GM23338 (cell line): ENCODE measurements at regions not wholly inside any gene's neighbourhood (a gene's known extent, or its start where the extent isn't known, plus 50 kb on each side); places are given as distances from the start of the nearest gene placed in this dataset.

Experiments used
- ATAC-seq: fragments of 200-7000 bp; cut with Tn5 transposase; 3 replicates; pipeline ENCODE4 v1.9.1; 2020
- DNase-seq: peaks from one replicate; pipeline ENCODE4 v3.0.0-alpha.2; 2015; ENCODE audit warnings: low spot score
- H2AFZ ChIP-seq: fragments of 200-600 bp; sonication (generic); 2 replicates; pipeline ENCODE4 v1.8.0; 2016; ENCODE audit warnings: antibody characterized with exemption, mild to moderate bottlenecking, moderate library complexity
- H3F3A ChIP-seq: fragments of 200-600 bp; sonication (generic); replicated peaks from 2 replicates; pipeline ENCODE4 v1.8.0; 2017; ENCODE audit warnings: antibody characterized with exemption, mixed run types, low read depth
- H3K27ac ChIP-seq: fragments of 200-600 bp; sonication (generic); 2 replicates; pipeline ENCODE4 v1.6.1; 2016; ENCODE audit warnings: low read depth
- H3K27me3 ChIP-seq: fragments of 200-600 bp; sonication (generic); 2 replicates; pipeline ENCODE4 v1.8.0; 2016; ENCODE audit warnings: mild to moderate bottlenecking, mixed run types, moderate library complexity; ENCODE audit not compliant: insufficient read depth
- H3K36me3 ChIP-seq: fragments of 200-600 bp; sonication (generic); 2 replicates; pipeline ENCODE4 v1.8.0; 2016; ENCODE audit warnings: mild to moderate bottlenecking; ENCODE audit not compliant: insufficient read depth
- H3K4me1 ChIP-seq: fragments of 200-600 bp; sonication (generic); 2 replicates; pipeline ENCODE4 v1.8.0; 2016; ENCODE audit warnings: mild to moderate bottlenecking, moderate library complexity; ENCODE audit not compliant: insufficient read depth
- H3K4me2 ChIP-seq: fragments of 200-600 bp; sonication (generic); 2 replicates; pipeline ENCODE4 v1.7.1; 2017; ENCODE audit warnings: mixed run types
- H3K4me3 ChIP-seq: fragments of 200-600 bp; sonication (generic); 2 replicates; pipeline ENCODE4 v1.6.1; 2016; ENCODE audit warnings: mixed run types
- H3K79me2 ChIP-seq: fragments of 200-600 bp; sonication (generic); replicated peaks from 2 replicates; pipeline ENCODE4 v1.8.0; 2017; ENCODE audit warnings: mild to moderate bottlenecking; ENCODE audit not compliant: insufficient read depth
- H3K9me2 ChIP-seq: fragments of 200-600 bp; sonication (generic); 2 replicates; pipeline ENCODE4 v1.8.0; 2017; ENCODE audit not compliant: insufficient read depth
- H4K20me1 ChIP-seq: fragments of 200-600 bp; sonication (generic); replicated peaks from 2 replicates; pipeline ENCODE4 v1.8.0; 2017; ENCODE audit warnings: mild to moderate bottlenecking; ENCODE audit not compliant: insufficient read depth
- H3K27ac Mint-ChIP-seq: 2 replicates; pipeline ENCODE4 v1.8.0; 2020; ENCODE audit warnings: inconsistent platforms, mild to moderate bottlenecking, moderate library complexity, mixed read lengths
- H3K27me3 Mint-ChIP-seq: 3 replicates; pipeline ENCODE4 v1.8.0; 2022; ENCODE audit warnings: low read depth, mild to moderate bottlenecking, moderate library complexity, mixed read lengths, inconsistent platforms; ENCODE audit not compliant: insufficient read depth, poor library complexity
- H3K36me3 Mint-ChIP-seq: 3 replicates; pipeline ENCODE4 v1.8.0; 2021; ENCODE audit warnings: low read depth, mild to moderate bottlenecking, inconsistent platforms, moderate library complexity, mixed read lengths
- H3K4me1 Mint-ChIP-seq: 3 replicates; pipeline ENCODE4 v1.8.0; 2020; ENCODE audit warnings: mild to moderate bottlenecking, inconsistent platforms, mixed read lengths
- H3K4me3 Mint-ChIP-seq: 3 replicates; pipeline ENCODE4 v1.8.0; 2021; ENCODE audit warnings: moderate library complexity, mild to moderate bottlenecking, inconsistent platforms, mixed read lengths
- H3K9me3 Mint-ChIP-seq: 3 replicates; pipeline ENCODE4 v1.8.0; 2020; ENCODE audit warnings: moderate library complexity, mild to moderate bottlenecking, inconsistent platforms, mixed read lengths
- CREB1 ChIP-seq: fragments of 250-450 bp; sonication (Bioruptor Pico); IDR thresholded peaks from 2 replicates; pipeline ENCODE4 v1.5.0; 2020; ENCODE audit warnings: low read depth, mild to moderate bottlenecking, moderate library complexity
- CTCF ChIP-seq, 2 experiments: fragments of 200-600 bp in 1 of 2; sonication (generic) in 1 of 2; conservative IDR thresholded peaks; 2 replicates each; pipeline versions ENCODE4 v1.5.1 to v1.6.1; 2016 to 2017; ENCODE audit warnings: antibody characterized with exemption in 2 of 2, low read depth in 2 of 2, mild to moderate bottlenecking in 2 of 2, moderate library complexity in 1 of 2
- ETS1 ChIP-seq: IDR thresholded peaks from 2 replicates; pipeline ENCODE4 v1.6.1; 2016; ENCODE audit warnings: antibody characterized with exemption
- EZH2 ChIP-seq: fragments of 200-600 bp; sonication (generic); IDR thresholded peaks from one replicate; pipeline ENCODE4 v1.8.0; 2017; ENCODE audit warnings: antibody characterized with exemption, mild to moderate bottlenecking, low read depth; ENCODE audit not compliant: unreplicated experiment
- EZH2phosphoT487 ChIP-seq: fragments of 200-600 bp; sonication (generic); IDR thresholded peaks from one replicate; pipeline ENCODE4 v1.8.1; 2018; ENCODE audit warnings: antibody characterized with exemption; ENCODE audit not compliant: unreplicated experiment
- JUNB ChIP-seq: IDR thresholded peaks from one replicate; pipeline ENCODE4 v1.6.1; 2016; ENCODE audit warnings: antibody characterized with exemption; ENCODE audit not compliant: unreplicated experiment
- NANOG ChIP-seq: IDR thresholded peaks from 2 replicates; pipeline ENCODE4 v1.6.1; 2016; ENCODE audit warnings: antibody characterized with exemption, borderline replicate concordance
- POLR2AphosphoS5 ChIP-seq: IDR thresholded peaks from 2 replicates; pipeline ENCODE4 v1.6.1; 2016; ENCODE audit warnings: antibody characterized with exemption, low read depth
- REST ChIP-seq: IDR thresholded peaks from one replicate; pipeline ENCODE4 v1.6.1; 2018; ENCODE audit warnings: antibody characterized with exemption; ENCODE audit not compliant: unreplicated experiment
- STAT1 ChIP-seq: IDR thresholded peaks from one replicate; pipeline ENCODE4 v1.6.1; 2016; ENCODE audit warnings: antibody characterized with exemption; ENCODE audit not compliant: unreplicated experiment
- ZNF114 ChIP-seq: fragments of 250-450 bp; sonication (Bioruptor Pico); IDR thresholded peaks from 2 replicates; pipeline ENCODE4 v1.5.0; 2020; ENCODE audit warnings: mild to moderate bottlenecking, moderate library complexity
- ZNF331 ChIP-seq: fragments of 250-450 bp; sonication (Bioruptor Pico); IDR thresholded peaks from 2 replicates; pipeline ENCODE4 v1.5.0; 2020; ENCODE audit warnings: low read depth, mild to moderate bottlenecking, moderate library complexity
- ZNF462 ChIP-seq: fragments of 250-450 bp; sonication (Bioruptor Pico); IDR thresholded peaks from 2 replicates; pipeline ENCODE4 v1.5.0; 2020; ENCODE audit warnings: mild to moderate bottlenecking, moderate library complexity

GRCh38 chr5:124133406-124133805, 613.0 kb downstream of the ZNF608 start:
- no peaks in the 10 kb centered on the region for H3F3A ChIP-seq
- no peak overlapping the region for H3K4me3 ChIP-seq
- H3K4me3 Mint-ChIP-seq = no peak overlapping the region
- H3K4me2 ChIP-seq = no peak overlapping the region
- no peak overlapping the region for H3K27ac ChIP-seq
- H3K27me3 Mint-ChIP-seq = no peaks in the 10 kb centered on the region
- no peaks in the 10 kb centered on the region for H3K36me3 ChIP-seq
- ATAC-seq (no peak), DNase-seq (no peak)
- no peaks in the 10 kb centered on the region for H3K4me1 ChIP-seq
- no peaks in the 10 kb centered on the region for H3K36me3 Mint-ChIP-seq
- H3K4me1 Mint-ChIP-seq = no peaks in the 10 kb centered on the region
- TF ChIP-seq EZH2 = no peak
- TF ChIP-seq ZNF114 (CRISPR knock-in tag) = no peak
- no peak for TF ChIP-seq JUNB
- no peak for TF ChIP-seq POLR2AphosphoS5
- TF ChIP-seq ETS1 = no peak
- TF ChIP-seq ZNF462 = no peak
- no peak for TF ChIP-seq STAT1
- TF ChIP-seq EZH2phosphoT487 = no peak
- no peak for TF ChIP-seq CREB1 (CRISPR knock-in tag)
- TF ChIP-seq REST = no peak
- no peak for TF ChIP-seq CTCF (conservative IDR thresholded peaks at IDR 0.05; ENCODE audit: low read depth in 2 of 2)
- TF ChIP-seq NANOG = no peak
- no peak for TF ChIP-seq ZNF331 (CRISPR knock-in tag)
- H2AFZ ChIP-seq = no peak overlapping the region
- peaks cover 6% of the 10 kb centered on the region; the same call in 2 of the 3 replicates for H3K9me3 Mint-ChIP-seq
- no peaks in the 10 kb centered on the region for H3K9me2 ChIP-seq
- no peaks in the 10 kb centered on the region for H4K20me1 ChIP-seq
- H3K79me2 ChIP-seq = no peaks in the 10 kb centered on the region
- H3K27ac Mint-ChIP-seq = no peak overlapping the region
- H3K27me3 ChIP-seq = no peaks in the 10 kb centered on the region
